GM12891 (cell line): ENCODE measurements at regions not wholly inside any gene's neighbourhood (a gene's known extent, or its start where the extent isn't known, plus 50 kb on each side); places are given as distances from the start of the nearest gene placed in this dataset.
"Not testable (repeated sequence)": the region's sequence is repeated elsewhere in the genome, so short reads cannot be mapped to it uniquely, and the experiment has no call there.

Experiments used
- DNase-seq: peaks from one replicate; pipeline ENCODE4 v3.0.0; 2011; ENCODE audit warnings: low spot score; ENCODE audit not compliant: insufficient read length
- FAIRE-seq: peaks from 2 replicates; lab custom pipeline; 2011; peaks lifted over from hg19 to GRCh38; lab: Jason Lieb, UNC
- PAX5 ChIP-seq: IDR thresholded peaks from 2 replicates; pipeline ENCODE4 v1.6.1; 2011; ENCODE audit warnings: low read length, moderate library complexity, mild to moderate bottlenecking; ENCODE audit not compliant: insufficient read depth, severe bottlenecking
- POLR2A ChIP-seq: IDR thresholded peaks from 2 replicates; pipeline ENCODE4 v1.6.1; 2011; ENCODE audit warnings: low read depth, low read length, control low read depth
- POLR2AphosphoS5 ChIP-seq: IDR thresholded peaks from 2 replicates; pipeline ENCODE4 v1.6.1; 2011; ENCODE audit warnings: low read depth, low read length, control low read depth
- POU2F2 ChIP-seq: IDR thresholded peaks from 2 replicates; pipeline ENCODE4 v1.6.1; 2011; ENCODE audit warnings: low read depth, mild to moderate bottlenecking, control low read depth, low read length, moderate library complexity
- SPI1 ChIP-seq: IDR thresholded peaks from 2 replicates; pipeline ENCODE4 v1.6.1; 2011; ENCODE audit warnings: low read depth, low read length, control low read depth
- TAF1 ChIP-seq: IDR thresholded peaks from 2 replicates; pipeline ENCODE4 v1.6.1; 2011; ENCODE audit warnings: low read depth, low read length, control low read depth

DNA sequence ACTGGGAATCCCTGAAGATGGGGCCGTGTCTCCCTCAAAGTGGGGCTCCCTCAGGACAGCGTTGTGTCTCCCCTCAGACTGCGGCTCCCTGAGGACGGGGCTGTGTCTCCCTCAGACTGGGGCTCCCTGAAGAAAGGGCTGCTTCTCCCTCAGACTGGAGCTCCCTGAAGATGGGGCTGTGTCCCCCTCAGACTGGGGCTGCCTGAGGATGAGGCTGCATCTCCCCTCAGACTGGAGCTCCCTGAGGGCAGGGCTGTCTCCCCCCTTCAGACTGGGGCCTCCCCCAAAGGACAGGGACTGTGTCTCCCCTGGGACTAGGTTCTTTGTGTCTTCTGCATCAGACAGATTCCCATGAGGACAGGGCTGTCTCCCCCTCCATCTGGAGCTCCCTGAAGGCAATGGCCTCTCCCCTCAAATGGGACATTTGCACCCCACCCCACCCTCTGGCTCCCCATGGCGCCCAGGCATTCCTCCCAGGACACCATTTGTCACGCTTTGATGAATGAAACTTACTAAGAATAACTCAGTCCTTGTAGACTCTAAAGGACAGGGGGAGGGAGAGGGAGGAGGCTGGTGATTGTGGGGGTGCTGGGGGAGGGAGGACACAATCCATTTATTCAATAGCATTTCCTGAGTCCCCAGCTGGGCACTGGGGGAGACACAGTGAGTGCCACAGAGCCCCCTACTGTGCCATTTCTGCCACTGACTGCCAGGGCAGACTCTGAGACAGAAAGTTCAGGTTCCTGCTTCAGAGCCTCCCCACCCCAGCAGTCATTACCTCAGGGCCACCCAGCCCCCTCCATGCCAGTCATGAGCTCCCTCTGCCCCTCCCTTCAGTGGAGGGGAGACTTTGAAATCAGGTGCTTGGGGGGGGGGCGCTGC lies 122.4 kb downstream of the MRPL14 start:
- DNase-seq (no peak), FAIRE-seq (peak; percentile 33)
- TF ChIP-seq POLR2AphosphoS5 (no peak), PAX5 (no peak), SPI1 (no peak), POU2F2 (no peak), TAF1 (no peak), POLR2A (no peak)

DNA sequence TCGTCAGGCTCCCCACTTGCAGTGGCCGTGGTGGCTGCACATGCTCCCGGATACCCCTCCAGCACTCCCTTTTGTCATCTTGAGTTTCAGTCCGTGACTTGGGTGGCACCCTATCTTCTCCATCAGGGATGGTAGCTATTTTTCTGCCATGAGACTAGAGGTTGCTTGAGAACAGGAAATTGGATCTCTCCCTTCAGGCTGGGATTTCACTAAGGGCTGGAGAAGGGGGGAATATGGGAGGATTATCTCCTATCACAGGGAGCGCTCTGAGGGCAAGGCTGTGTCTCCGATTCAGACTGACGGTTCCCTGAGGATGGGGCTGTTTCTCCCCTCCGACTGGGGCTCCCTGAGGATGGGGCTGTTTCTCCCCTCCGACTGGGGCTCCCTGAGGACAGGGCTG lies 123.1 kb downstream of the MRPL14 start:
- DNase-seq (no peak), FAIRE-seq (no peak)
- no peak for TF ChIP-seq TAF1
- TF ChIP-seq PAX5 = no peak
- no peak for TF ChIP-seq POLR2AphosphoS5
- TF ChIP-seq SPI1 = no peak
- no peak for TF ChIP-seq POLR2A
- no peak for TF ChIP-seq POU2F2

DNA sequence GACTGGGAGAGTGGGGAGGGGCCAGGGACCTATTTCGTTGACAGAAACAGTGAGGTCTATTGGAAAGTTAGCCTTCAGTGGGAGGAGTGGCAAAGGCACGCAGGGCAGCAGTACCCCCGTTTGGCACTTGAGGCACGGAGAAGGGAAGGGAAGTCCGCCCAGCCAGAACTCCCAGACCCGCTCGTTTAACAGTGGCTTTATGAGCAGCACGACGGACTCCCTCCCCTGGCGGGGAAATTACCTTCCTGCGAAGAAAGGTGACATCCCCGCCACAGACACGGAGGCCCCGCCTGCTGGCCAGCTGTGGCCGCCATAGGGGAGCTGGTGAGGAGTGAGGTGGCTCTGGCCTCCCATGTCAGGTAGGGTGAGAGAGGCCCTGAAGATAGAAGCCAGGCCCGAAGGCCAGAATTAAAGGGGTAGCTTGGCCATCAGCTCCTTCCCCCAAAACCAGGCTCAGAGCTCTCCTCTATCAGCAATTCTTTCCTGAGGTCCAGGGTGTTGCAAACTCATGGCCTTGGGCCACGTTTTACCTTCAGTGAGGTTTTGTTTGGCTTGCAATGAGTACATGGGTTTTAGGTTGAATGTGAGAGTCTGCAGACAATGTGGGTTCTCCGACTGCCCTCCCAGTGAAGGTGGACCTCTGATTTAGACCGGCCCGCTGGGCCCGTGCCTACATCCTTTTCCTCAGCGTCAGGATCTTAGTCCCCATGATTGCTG lies 123.7 kb downstream of the MRPL14 start:
- TF ChIP-seq POLR2A (no peak), PAX5 (no peak), SPI1 (no peak)
- DNase-seq (no peak), FAIRE-seq (no peak)

DNA sequence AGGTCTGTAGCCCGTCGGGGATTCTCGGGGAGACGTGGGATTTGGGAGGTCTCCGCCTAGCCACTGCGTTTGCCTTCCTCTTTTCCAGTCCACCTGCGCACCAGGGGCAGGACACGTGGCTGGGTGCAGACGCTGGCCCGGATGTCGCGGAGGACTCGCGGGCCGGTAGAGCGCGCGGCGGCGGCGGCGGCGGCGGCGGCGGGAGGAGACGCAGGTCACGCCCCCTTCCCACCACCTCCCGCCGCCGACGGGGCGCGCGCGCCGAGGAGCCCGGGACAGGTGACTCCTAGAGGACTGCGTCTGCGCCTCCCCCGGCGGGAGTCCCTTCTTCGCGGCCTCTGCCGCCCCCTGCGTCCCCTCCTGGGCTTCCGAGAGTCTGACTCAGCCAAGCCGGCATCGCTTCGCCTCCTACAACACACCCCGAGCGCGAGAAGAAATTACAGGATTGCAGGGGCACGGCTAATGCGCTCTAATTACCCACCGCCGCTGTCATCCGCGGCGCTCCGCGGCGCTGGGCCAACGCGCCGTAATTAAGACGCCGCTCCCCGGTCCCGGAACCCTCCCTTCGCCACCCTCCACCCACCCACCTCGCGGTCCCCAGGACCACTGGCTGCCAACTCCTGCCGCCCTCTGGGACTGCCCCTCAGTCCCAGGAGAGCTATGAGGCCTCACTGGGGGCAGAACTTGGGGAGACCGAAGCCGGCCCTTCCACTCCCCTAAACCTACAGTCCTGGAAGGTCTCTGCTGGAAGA lies 124.5 kb downstream of the MRPL14 start:
- DNase-seq = peak; percentile 63
- no peak for TF ChIP-seq PAX5
- TF ChIP-seq POLR2A = no peak
- TF ChIP-seq SPI1 = no peak
- no peak for TF ChIP-seq POLR2AphosphoS5
- no peak for TF ChIP-seq TAF1
- no peak for TF ChIP-seq POU2F2
- no peak for FAIRE-seq

DNA sequence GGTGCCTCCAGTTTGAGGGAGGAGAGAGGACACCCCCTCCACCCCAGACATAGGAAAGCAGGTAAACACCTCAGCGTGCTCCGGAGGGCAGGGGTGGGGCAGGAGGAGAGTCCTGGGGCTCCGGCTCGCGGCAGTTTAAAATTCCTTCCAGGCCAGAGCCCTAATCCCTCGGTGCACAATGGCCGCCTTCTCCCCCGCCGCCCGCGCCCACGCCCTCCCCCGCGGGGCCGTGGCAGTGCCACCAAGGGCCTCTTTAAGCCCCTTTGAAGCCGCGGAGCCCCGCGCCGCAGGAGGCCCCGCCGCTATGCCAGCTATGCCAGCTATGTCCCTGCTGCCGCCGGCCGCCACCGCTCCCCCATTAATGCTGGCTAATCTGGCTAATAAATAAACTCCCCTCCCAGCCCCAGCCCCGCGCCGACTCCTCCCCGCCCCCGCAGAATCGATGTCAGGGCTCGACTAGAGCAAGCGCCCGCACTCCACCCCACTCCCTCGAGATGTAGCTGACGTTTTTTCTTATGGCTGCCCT lies 125.1 kb downstream of the MRPL14 start:
- TF ChIP-seq POLR2AphosphoS5 (no peak), POU2F2 (no peak), POLR2A (no peak), TAF1 (no peak), PAX5 (no peak), SPI1 (no peak)
- FAIRE-seq (no peak), DNase-seq (peak; percentile 48)

DNA sequence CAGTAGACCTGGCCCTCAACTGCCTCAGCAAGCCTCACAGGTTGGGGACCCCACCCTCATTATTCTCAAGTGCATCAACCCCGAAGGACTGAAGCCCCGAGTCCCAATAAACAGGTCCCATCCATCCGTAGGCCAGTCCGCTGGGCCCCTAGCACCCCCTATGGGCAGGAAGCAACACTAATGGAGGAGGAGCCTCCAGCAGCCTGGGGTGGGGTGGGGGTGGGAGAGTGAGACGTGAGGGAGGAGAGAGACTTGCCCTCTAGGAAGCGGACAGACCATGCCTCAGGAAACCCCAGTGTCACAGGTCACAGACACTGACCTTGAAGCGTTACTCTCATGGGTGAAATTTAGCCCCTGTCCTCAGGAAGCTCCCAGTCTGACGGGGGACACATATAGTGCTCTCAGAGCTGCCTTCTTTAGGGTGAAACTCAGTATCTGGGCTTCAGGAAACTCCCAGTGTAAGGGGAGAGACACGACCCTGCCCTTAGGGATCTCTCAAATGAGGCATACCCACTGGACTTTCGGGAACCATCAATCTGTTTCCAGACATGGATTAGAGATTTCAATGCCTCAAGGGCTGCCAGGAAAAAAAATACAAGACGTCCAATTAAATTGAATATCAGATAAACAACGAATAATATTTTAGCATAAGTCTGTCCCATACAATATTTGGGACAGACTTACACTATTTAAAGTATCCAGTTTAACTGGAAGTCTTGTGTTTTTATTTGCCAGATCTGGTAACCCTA lies 125.8 kb downstream of the MRPL14 start:
- DNase-seq (no peak), FAIRE-seq (no peak)
- TF ChIP-seq POU2F2 (no peak), POLR2A (no peak), TAF1 (no peak), PAX5 (no peak), SPI1 (no peak), POLR2AphosphoS5 (no peak)

DNA sequence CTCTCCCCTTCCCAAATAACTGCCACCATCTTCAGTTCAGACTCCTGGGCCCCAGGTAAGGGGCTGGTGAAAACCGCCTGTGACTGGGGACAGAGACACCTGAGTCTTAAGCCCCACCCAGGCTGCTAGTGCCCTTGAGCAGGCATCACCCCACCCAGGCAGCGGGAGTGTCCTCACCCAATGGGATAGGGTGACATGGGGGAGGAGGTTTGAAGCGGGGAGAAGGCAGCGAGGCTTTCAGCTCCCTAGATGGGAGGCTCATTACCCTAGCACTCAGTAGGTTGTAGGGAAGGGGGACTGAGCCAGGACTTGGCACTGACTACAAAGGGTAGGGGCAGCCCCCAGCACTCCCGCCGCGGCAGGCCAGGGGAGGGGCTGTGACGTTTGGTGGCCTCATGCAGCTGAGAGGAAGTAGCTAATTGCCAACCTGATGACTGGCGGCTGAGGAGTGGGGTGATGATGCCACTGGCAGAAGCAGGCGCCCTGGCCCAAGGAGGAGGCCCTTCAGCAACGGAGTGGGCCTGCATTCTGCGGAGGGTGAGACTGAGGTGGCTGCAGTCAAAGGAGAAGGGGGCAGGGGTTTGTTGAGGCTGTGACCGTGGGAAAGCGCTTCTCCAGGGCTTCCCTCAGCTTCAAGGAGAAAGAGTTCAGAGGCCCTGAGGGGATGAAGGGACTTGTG lies 126.9 kb downstream of the MRPL14 start:
- DNase-seq = no peak
- peak; percentile 56 for FAIRE-seq
- TF ChIP-seq SPI1 (no peak), PAX5 (no peak), TAF1 (no peak), POLR2A (no peak), POLR2AphosphoS5 (no peak), POU2F2 (no peak)

DNA sequence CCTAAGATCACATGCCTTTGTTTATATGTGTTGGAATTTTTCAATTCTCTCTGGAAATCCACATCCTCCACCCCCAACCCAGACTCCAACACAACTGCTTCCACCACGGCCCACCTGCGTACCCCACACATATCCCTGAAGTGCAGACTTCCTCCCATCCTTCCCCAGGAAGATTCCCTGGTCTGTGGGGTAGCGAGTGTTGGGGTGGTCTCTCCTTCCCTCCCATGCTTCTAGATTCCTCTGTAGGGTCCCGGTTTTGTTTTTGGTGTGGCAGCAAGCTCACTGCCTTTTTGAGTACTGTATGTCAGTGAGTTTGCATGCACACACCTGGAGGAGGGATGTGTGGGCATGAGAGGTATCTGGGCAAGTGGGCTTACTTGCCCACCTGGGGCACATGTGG lies 127.6 kb downstream of the MRPL14 start:
- TF ChIP-seq POLR2AphosphoS5 = no peak
- TF ChIP-seq POU2F2 = no peak
- TF ChIP-seq SPI1 = no peak
- no peak for TF ChIP-seq POLR2A
- TF ChIP-seq TAF1 = no peak
- TF ChIP-seq PAX5 = no peak
- no peak for DNase-seq
- FAIRE-seq = peak; percentile 58

DNA sequence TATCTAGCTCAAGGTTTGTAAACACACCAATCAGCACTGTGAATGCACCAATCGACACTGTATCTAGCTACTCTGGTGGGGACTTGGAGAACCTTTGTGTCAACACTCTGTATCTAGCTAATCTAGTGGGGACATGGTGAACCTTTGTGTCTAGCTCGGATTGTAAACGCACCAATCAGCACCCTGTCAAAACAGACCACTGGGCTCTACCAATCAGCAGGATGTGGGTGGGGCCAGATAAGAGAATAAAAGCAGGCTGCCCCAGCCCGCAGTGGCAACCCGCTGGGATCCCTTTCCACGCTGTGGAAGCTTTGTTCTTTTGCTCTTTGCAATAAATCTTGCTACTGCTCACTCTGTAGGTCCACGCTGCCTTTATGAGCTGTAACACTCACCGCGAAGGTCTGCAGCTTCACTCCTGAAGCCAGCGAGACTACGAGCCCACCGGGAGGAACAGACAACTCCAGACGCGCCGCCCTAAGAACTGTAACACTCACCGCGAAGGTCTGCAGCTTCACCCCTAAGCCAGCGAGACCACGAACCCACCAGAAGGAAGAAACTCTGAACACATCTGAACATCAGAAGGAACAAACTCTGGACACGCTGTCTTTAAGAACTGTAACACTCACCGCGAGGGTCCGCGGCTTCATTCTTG lies 128.5 kb downstream of the MRPL14 start:
- DNase-seq, FAIRE-seq: not testable (repeated sequence)

DNA sequence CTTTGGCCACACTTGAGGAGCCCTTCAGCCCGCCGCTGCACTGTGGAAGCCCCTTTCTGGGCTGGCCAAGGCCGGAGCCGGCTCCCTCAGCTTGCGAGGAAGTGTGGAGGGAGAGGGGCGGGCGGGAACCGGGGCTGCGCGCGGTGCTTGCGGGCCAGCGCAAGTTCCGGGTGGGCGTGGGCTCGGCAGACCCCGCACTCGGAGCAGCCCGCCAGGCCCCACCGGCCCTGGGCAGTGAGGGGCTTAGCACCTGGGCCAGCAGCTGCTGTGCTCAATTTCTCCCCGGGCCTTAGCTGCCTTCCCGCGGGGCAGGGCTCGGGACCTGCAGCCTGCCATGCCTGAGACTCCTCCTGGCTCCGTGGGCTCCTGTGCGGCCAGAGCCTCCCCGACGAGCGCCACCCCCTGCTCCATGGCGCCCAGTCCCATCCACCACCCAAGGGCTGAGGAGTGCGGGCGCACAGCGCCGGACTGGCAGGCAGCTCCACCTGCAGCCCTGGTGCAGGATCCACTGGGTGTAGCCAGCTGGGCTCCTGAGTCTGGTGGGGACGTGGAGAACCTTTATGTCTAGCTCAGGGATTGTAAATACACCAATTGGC lies 129.2 kb downstream of the MRPL14 start:
- not testable (repeated sequence) for DNase-seq, FAIRE-seq
